Esophagus squamous epithelium (tissue), 4 donors: ENCODE measurements at regions not wholly inside any gene's neighbourhood (a gene's known extent, or its start where the extent isn't known, plus 50 kb on each side); places are given as distances from the start of the nearest gene placed in this dataset.

Experiments used
- POLR2A ChIP-seq, 4 donors: fragments of 450-650 bp; IDR thresholded peaks; one replicate each; pipeline ENCODE4 v1.6.1; 2017; ENCODE audit warnings: antibody characterized with exemption in 4 of 4, mild to moderate bottlenecking in 4 of 4, moderate library complexity in 3 of 4
- TF ChIP-seq, protein P1 (sequence below), 6 experiments: fragments of 450-650 bp in 4 of 6; fragments of 200-600 bp in 2 of 6; sonication (generic) in 2 of 6; IDR thresholded peaks; one replicate each; pipeline ENCODE4 v1.5.1; 2016 to 2019; ENCODE audit warnings: antibody characterized with exemption in 6 of 6, mild to moderate bottlenecking in 4 of 6, moderate library complexity in 4 of 6

DNA sequence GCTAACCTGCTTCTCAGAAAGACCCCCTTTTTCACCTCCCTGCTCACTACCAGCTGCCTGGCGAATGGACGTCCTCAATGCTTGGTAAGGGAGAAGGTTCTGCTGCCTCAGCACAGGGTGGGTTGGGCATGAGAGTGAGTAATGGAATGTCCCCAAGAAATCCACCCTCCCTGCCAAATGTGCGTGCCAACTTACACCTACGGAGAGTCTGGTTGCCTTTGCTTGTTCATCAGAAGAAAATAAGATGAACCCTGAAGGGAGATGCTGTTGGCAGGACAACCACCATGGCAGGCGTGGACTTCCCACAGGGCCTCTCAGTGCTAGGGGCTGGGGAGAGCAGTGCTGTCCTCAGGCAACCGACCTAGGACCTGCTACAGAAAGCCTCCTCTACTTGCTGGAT is 106.0 kb downstream of the XCL2 start:
- no peak for TF ChIP-seq POLR2A (IDR thresholded peaks at IDR 0.05)
- TF ChIP-seq, protein P1, sequence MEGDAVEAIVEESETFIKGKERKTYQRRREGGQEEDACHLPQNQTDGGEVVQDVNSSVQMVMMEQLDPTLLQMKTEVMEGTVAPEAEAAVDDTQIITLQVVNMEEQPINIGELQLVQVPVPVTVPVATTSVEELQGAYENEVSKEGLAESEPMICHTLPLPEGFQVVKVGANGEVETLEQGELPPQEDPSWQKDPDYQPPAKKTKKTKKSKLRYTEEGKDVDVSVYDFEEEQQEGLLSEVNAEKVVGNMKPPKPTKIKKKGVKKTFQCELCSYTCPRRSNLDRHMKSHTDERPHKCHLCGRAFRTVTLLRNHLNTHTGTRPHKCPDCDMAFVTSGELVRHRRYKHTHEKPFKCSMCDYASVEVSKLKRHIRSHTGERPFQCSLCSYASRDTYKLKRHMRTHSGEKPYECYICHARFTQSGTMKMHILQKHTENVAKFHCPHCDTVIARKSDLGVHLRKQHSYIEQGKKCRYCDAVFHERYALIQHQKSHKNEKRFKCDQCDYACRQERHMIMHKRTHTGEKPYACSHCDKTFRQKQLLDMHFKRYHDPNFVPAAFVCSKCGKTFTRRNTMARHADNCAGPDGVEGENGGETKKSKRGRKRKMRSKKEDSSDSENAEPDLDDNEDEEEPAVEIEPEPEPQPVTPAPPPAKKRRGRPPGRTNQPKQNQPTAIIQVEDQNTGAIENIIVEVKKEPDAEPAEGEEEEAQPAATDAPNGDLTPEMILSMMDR (IDR thresholded peaks at IDR 0.05) = no peak
